Right atrium auricular region (tissue), 2 donors: ENCODE measurements at regions not wholly inside any gene's neighbourhood (a gene's known extent, or its start where the extent isn't known, plus 50 kb on each side); places are given as distances from the start of the nearest gene placed in this dataset.

ENCODE experiments used
- DNase-seq: peaks from one replicate; pipeline ENCODE4 v3.0.0-alpha.2; 2019; ENCODE audit warnings: low spot score
- H3K27ac ChIP-seq, 2 donors: fragments of 200-600 bp; sonication (generic); 1 replicate in 1 of 2; 2 replicates in 1 of 2; pipeline ENCODE4 v1.5.1; 2016 to 2019
- H3K27me3 ChIP-seq, 2 donors: fragments of 200-600 bp; sonication (generic); one replicate each; pipeline versions ENCODE4 v1.5.1 to v1.6.0; 2017 to 2019
- H3K36me3 ChIP-seq: fragments of 200-600 bp; sonication (generic); one replicate; pipeline ENCODE4 v1.5.1; 2016
- H3K4me1 ChIP-seq, 2 donors: fragments of 200-600 bp; sonication (generic); one replicate each; pipeline versions ENCODE4 v1.5.1 to v1.6.0; 2017 to 2019
- H3K4me3 ChIP-seq, 2 donors: fragments of 200-600 bp; sonication (generic); 1 replicate in 1 of 2; 2 replicates in 1 of 2; pipeline ENCODE4 v1.5.1; 2017 to 2019; ENCODE audit warnings: mild to moderate bottlenecking in 1 of 2, moderate library complexity in 1 of 2
- H3K9me3 ChIP-seq, 2 donors: fragments of 200-600 bp; sonication (generic); one replicate each; pipeline ENCODE4 v1.5.1; 2019
- TF ChIP-seq, protein P1 (sequence below), 2 donors: fragments of 200-600 bp; sonication (generic); IDR thresholded peaks; one replicate each; pipeline ENCODE4 v1.5.1; 2019; ENCODE audit warnings: antibody characterized with exemption in 2 of 2

DNA sequence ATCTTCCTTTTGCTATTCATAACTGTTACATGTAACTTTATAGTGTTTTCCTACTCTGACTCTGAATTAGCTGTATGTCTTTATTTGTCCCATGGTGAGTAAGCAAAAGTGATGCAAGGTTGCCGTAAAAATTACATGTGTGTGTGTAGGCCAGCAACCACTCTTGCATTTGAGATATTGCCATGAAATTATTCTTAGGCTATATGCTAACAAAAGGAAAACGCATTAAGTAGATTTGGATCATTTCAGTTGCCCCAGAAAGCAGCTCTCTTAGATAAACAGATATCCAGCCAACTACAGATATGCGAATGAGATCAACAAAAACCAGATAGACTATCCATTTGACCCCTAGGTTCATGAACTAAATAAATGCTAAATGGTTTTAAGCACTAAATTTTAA is 73.6 kb downstream of the CYLC2 start:
- no peaks in the 10 kb centered on the region for H3K27me3 ChIP-seq
- H3K4me3 ChIP-seq = no peak overlapping the region
- H3K36me3 ChIP-seq = no peaks in the 10 kb centered on the region
- no peak for DNase-seq
- H3K4me1 ChIP-seq = no peaks in the 10 kb centered on the region
- H3K9me3 ChIP-seq = no peaks in the 10 kb centered on the region
- no peak overlapping the region for H3K27ac ChIP-seq
- TF ChIP-seq, protein P1, sequence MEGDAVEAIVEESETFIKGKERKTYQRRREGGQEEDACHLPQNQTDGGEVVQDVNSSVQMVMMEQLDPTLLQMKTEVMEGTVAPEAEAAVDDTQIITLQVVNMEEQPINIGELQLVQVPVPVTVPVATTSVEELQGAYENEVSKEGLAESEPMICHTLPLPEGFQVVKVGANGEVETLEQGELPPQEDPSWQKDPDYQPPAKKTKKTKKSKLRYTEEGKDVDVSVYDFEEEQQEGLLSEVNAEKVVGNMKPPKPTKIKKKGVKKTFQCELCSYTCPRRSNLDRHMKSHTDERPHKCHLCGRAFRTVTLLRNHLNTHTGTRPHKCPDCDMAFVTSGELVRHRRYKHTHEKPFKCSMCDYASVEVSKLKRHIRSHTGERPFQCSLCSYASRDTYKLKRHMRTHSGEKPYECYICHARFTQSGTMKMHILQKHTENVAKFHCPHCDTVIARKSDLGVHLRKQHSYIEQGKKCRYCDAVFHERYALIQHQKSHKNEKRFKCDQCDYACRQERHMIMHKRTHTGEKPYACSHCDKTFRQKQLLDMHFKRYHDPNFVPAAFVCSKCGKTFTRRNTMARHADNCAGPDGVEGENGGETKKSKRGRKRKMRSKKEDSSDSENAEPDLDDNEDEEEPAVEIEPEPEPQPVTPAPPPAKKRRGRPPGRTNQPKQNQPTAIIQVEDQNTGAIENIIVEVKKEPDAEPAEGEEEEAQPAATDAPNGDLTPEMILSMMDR (IDR thresholded peaks at IDR 0.05) = no peak

DNA sequence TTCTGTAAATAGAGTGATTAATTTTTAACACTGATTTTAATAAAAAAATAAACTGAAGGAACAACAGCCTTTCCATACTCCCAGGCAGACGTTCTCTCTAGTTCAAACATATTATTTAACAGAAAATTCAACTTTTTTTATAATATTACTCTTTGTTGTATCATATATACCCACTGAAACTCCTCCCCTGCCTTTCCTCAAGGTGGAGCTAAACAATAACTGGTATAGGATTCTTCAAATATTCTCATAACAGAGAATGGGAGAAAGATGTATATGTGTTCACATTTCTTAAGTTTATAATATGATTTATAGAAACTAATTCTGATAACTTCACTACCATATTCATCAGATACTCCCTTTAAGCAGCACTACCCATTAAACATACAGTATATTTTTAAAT is 83.4 kb downstream of the CYLC2 start:
- no peaks in the 10 kb centered on the region for H3K9me3 ChIP-seq
- no peaks in the 10 kb centered on the region for H3K4me1 ChIP-seq
- TF ChIP-seq, protein P1 (IDR thresholded peaks at IDR 0.05) = no peak
- no peaks in the 10 kb centered on the region for H3K36me3 ChIP-seq
- no peak overlapping the region for H3K4me3 ChIP-seq
- no peak for DNase-seq
- no peaks in the 10 kb centered on the region for H3K27me3 ChIP-seq
- H3K27ac ChIP-seq = no peak overlapping the region

DNA sequence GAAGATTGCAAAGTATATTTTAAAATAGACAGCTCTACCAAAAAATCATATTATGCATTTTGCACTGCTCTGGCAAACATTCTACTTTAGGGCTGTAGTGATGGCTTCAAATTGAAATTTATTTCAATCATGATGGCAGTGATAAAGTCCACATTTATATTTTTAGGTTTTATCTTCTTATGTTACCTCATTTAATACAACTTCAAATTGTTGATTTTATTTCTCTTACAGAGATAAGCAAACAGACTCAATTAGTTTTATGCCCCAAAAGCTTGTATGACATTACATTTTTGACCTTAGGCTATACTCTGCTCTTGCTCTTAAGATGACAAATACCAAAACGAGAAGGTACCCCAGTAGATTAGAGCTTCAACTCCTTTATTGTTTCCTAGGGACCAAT is 87.4 kb downstream of the CYLC2 start:
- DNase-seq = no peak
- H3K36me3 ChIP-seq = no peaks in the 10 kb centered on the region
- H3K27me3 ChIP-seq = no peaks in the 10 kb centered on the region
- H3K27ac ChIP-seq = no peak overlapping the region
- TF ChIP-seq, protein P1 (IDR thresholded peaks at IDR 0.05) = no peak
- H3K4me1 ChIP-seq = no peaks in the 10 kb centered on the region
- no peaks in the 10 kb centered on the region for H3K9me3 ChIP-seq
- no peak overlapping the region for H3K4me3 ChIP-seq

DNA sequence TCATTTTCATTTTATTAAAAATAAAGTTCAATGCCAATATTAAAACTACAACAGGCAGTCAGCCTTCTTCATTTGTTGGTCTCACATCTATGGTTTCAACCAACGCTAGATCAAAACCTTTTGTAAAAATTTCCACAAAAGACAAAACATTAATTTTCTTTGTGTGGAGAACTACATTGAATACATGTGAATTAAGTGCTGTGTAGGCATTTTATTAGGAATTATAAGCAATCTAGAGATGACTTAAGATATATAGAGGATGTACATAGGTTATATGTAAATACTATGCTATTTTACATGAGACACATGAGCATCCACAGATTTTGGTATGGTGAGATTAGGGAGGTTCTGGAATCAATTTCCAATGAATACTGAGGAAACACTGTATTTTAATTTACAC is 94.2 kb downstream of the CYLC2 start:
- Histone ChIP-seq H3K4me1 (no peaks in the 10 kb centered on the region), H3K27ac (no peak overlapping the region), H3K27me3 (no peaks in the 10 kb centered on the region), H3K4me3 (no peak overlapping the region), H3K36me3 (no peaks in the 10 kb centered on the region), H3K9me3 (no peaks in the 10 kb centered on the region)
- no peak for DNase-seq
- TF ChIP-seq, protein P1 (IDR thresholded peaks at IDR 0.05) = no peak

DNA sequence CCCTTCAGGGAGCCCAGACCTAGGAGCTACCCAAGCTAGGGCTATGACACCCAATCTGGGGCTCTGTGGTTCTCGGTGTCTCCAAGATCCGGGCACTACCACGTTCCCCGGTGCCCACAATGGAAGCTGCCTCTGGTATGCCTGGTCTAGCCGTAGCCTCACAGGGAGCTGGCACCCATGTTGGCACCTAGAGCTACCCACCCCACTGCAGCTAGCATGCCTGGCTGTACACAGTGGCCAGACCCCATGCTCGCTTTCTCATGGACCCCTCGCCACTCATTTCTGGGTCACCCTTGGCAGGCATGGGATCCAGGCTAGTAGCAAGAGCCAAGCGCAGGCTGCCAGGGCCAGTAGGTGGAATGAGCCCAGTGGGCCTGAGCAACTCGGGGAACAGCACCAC is 109.0 kb downstream of the CYLC2 start:
- Histone ChIP-seq H3K4me3 (no peak overlapping the region), H3K36me3 (no peaks in the 10 kb centered on the region), H3K27ac (no peak overlapping the region), H3K9me3 (no peaks in the 10 kb centered on the region), H3K4me1 (no peaks in the 10 kb centered on the region), H3K27me3 (no peaks in the 10 kb centered on the region)
- DNase-seq = no peak
- TF ChIP-seq, protein P1 (IDR thresholded peaks at IDR 0.05) = no peak

DNA sequence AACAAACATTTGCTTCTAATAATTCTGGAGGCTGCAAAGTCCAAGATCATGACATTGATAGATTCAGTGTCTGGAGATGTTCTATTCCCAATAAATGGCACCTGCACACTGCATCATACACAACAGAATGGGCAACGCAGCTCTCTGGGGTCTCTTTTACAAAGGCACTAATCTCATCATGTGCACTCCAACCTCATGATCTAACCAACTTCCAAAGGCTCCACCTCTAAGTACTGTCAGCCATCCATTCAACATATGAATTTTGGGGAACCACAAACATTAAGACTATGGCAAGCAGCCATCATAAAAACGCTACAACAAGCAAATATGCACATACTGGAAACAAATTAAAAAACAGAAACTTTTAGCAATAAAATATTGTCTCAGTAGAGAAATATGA is 121.1 kb downstream of the CYLC2 start:
- TF ChIP-seq, protein P1 (IDR thresholded peaks at IDR 0.05) = no peak
- H3K4me3 ChIP-seq = no peak overlapping the region
- DNase-seq = no peak

More for the DNA sequence above, 121.1 kb downstream of the CYLC2 start:
- Histone ChIP-seq H3K4me1 (no peaks in the 10 kb centered on the region), H3K9me3 (no peaks in the 10 kb centered on the region), H3K36me3 (no peaks in the 10 kb centered on the region), H3K27me3 (no peaks in the 10 kb centered on the region), H3K27ac (no peak overlapping the region)
